Mesenchymal stem cell (in vitro differentiated cells and primary cell): ENCODE measurements at regions not wholly inside any gene's neighbourhood (a gene's known extent, or its start where the extent isn't known, plus 50 kb on each side); places are given as distances from the start of the nearest gene placed in this dataset.

Source experiments
- DNase-seq: peaks from one replicate; pipeline ENCODE4 v3.0.0-alpha.2; 2013
- H2AFZ ChIP-seq: one replicate; pipeline ENCODE4 v1.6.1; 2013; ENCODE audit warnings: low read depth, mild to moderate bottlenecking, control low read depth, inconsistent platforms, low read length, moderate library complexity
- H2AK5ac ChIP-seq: 2 replicates; pipeline ENCODE4 v1.6.1; 2013; ENCODE audit warnings: low read length, moderate library complexity, mild to moderate bottlenecking, inconsistent platforms; ENCODE audit not compliant: severe bottlenecking
- H2BK120ac ChIP-seq: one replicate; pipeline ENCODE4 v1.6.1; 2013; ENCODE audit warnings: low read depth, mild to moderate bottlenecking, inconsistent platforms, low read length, moderate library complexity
- H2BK12ac ChIP-seq, 2 experiments: one replicate each; pipeline ENCODE4 v1.6.1; 2013; ENCODE audit warnings: inconsistent platforms in 2 of 2, low read length in 2 of 2, mild to moderate bottlenecking in 2 of 2, moderate library complexity in 2 of 2, control low read depth in 1 of 2
- H2BK15ac ChIP-seq: one replicate; pipeline ENCODE4 v1.6.1; 2013; ENCODE audit warnings: mild to moderate bottlenecking, low read depth, inconsistent platforms; ENCODE audit not compliant: poor library complexity, severe bottlenecking
- H2BK5ac ChIP-seq: 2 replicates; pipeline ENCODE4 v1.6.1; 2013; ENCODE audit warnings: low read depth, mild to moderate bottlenecking, low read length, control low read depth, inconsistent platforms; ENCODE audit not compliant: poor library complexity, severe bottlenecking
- H3K14ac ChIP-seq, 2 experiments: one replicate each; pipeline ENCODE4 v1.6.1; 2013; ENCODE audit warnings: inconsistent platforms in 2 of 2, low read length in 2 of 2, control low read depth in 1 of 2, mild to moderate bottlenecking in 1 of 2, moderate library complexity in 1 of 2
- H3K18ac ChIP-seq, 2 experiments: one replicate each; pipeline ENCODE4 v1.6.1; 2013; ENCODE audit warnings: inconsistent platforms in 2 of 2, low read length in 2 of 2, control low read depth in 1 of 2, low read depth in 1 of 2, mild to moderate bottlenecking in 1 of 2
- H3K23ac ChIP-seq, 2 experiments: one replicate each; pipeline ENCODE4 v1.6.1; 2013; ENCODE audit warnings: inconsistent platforms in 2 of 2, low read length in 2 of 2, mild to moderate bottlenecking in 2 of 2, moderate library complexity in 2 of 2, control low read depth in 1 of 2
- H3K27ac ChIP-seq: 2 replicates; pipeline ENCODE4 v1.5.1; 2013; ENCODE audit warnings: mild to moderate bottlenecking, moderate library complexity, low read length, control low read depth, inconsistent platforms; ENCODE audit not compliant: poor library complexity, severe bottlenecking
- H3K27me3 ChIP-seq, 2 experiments: 2 replicates each; pipeline versions ENCODE4 v1.6.1 to v1.7.0; 2013; ENCODE audit warnings: low read length in 2 of 2, mild to moderate bottlenecking in 2 of 2, moderate library complexity in 2 of 2, control low read depth in 1 of 2, inconsistent platforms in 1 of 2; ENCODE audit not compliant: control insufficient read depth in 1 of 2, insufficient read depth in 1 of 2
- H3K36me3 ChIP-seq, 2 experiments: 2 replicates each; pipeline versions ENCODE4 v1.6.1 to v1.7.0; 2013; ENCODE audit warnings: low read length in 2 of 2, control low read depth in 1 of 2, inconsistent platforms in 1 of 2, low read depth in 1 of 2, mild to moderate bottlenecking in 1 of 2; ENCODE audit not compliant: insufficient read depth in 2 of 2, control insufficient read depth in 1 of 2
- H3K4ac ChIP-seq, 2 experiments: one replicate each; pipeline ENCODE4 v1.6.1; 2013; ENCODE audit warnings: inconsistent platforms in 2 of 2, low read length in 2 of 2, mild to moderate bottlenecking in 2 of 2, moderate library complexity in 2 of 2, control low read depth in 1 of 2, low read depth in 1 of 2
- H3K4me1 ChIP-seq: 2 replicates; pipeline ENCODE4 v1.6.1; 2013; ENCODE audit warnings: low read depth, low read length, control low read depth; ENCODE audit not compliant: control insufficient read depth, insufficient read depth
- H3K4me2 ChIP-seq: 2 replicates; pipeline ENCODE4 v1.6.1; 2013; ENCODE audit warnings: low read length, mild to moderate bottlenecking, inconsistent platforms; ENCODE audit not compliant: poor library complexity, severe bottlenecking
- H3K4me3 ChIP-seq, 2 experiments: 2 replicates each; pipeline versions ENCODE4 v1.5.1 to v1.7.0; 2013; ENCODE audit warnings: low read length in 2 of 2, mild to moderate bottlenecking in 2 of 2, control low read depth in 1 of 2, low read depth in 1 of 2; ENCODE audit not compliant: insufficient read depth in 1 of 2
- H3K79me1 ChIP-seq: replicated peaks from 2 replicates; pipeline ENCODE4 v1.6.1; 2013; ENCODE audit warnings: mild to moderate bottlenecking, control low read depth, low read length, inconsistent platforms; ENCODE audit not compliant: poor library complexity, severe bottlenecking
- H3K9ac ChIP-seq: 2 replicates; pipeline ENCODE4 v1.7.0; 2013; ENCODE audit warnings: mild to moderate bottlenecking, low read length, moderate library complexity
- H3K9me3 ChIP-seq: 2 replicates; pipeline ENCODE4 v1.7.0; 2013; ENCODE audit warnings: mild to moderate bottlenecking, low read length; ENCODE audit not compliant: control insufficient read depth
- H4K8ac ChIP-seq: one replicate; pipeline ENCODE4 v1.6.1; 2013; ENCODE audit warnings: inconsistent platforms, mild to moderate bottlenecking, low read length, moderate library complexity
- H4K91ac ChIP-seq: one replicate; pipeline ENCODE4 v1.6.1; 2013; ENCODE audit warnings: mild to moderate bottlenecking, low read length, inconsistent platforms
- WGBS: methylation state at CpG from one replicate; pipeline ENCODE4 v1.1.7; 2013; ENCODE audit warnings: mixed read lengths; 5-methylcytosine and 5-hydroxymethylcytosine counted together

DNA sequence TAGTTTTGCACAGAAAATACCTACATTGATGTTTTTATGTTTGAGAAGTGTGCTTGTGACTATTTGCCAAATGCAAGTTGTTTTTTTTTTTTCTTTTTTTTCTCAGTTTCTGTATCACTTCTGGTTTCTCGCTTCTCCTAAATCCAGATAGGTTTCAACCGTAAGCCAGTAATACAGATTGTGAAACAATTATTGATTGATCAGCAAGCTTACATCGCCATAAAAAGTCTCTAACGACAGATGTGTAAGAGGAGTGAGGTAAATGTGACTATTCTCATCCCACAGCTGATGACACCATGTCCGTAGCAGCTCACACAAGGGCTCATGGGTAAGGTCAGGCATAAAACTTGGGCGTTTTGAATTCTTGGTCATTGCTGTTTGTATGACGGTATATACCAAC, 202.8 kb upstream of the AKR1E2 start:
- no peak overlapping the region for H3K23ac ChIP-seq
- no peaks in the 10 kb centered on the region for H3K4me1 ChIP-seq
- DNase-seq = no peak
- H4K91ac ChIP-seq = no peak overlapping the region
- H2BK5ac ChIP-seq = no peak overlapping the region
- H4K8ac ChIP-seq = no peak overlapping the region
- H2BK15ac ChIP-seq = no peak overlapping the region
- no peak overlapping the region for H2AFZ ChIP-seq
- H3K79me1 ChIP-seq = no peaks in the 10 kb centered on the region
- WGBS = 87% methylated on average over 5 of the region's 7 CpGs
- H2BK120ac ChIP-seq = no peak overlapping the region
- no peak overlapping the region for H3K18ac ChIP-seq
- H3K27me3 ChIP-seq = no peaks in the 10 kb centered on the region
- no peak overlapping the region for H2AK5ac ChIP-seq
- no peak overlapping the region for H3K4ac ChIP-seq
- no peak overlapping the region for H3K14ac ChIP-seq
- H3K4me2 ChIP-seq = no peak overlapping the region
- no peak overlapping the region for H3K9ac ChIP-seq
- peaks cover 13% of the 10 kb centered on the region for H3K9me3 ChIP-seq
- no peak overlapping the region for H3K4me3 ChIP-seq
- no peak overlapping the region for H3K27ac ChIP-seq
- no peaks in the 10 kb centered on the region for H3K36me3 ChIP-seq
- H2BK12ac ChIP-seq = no peak overlapping the region

DNA sequence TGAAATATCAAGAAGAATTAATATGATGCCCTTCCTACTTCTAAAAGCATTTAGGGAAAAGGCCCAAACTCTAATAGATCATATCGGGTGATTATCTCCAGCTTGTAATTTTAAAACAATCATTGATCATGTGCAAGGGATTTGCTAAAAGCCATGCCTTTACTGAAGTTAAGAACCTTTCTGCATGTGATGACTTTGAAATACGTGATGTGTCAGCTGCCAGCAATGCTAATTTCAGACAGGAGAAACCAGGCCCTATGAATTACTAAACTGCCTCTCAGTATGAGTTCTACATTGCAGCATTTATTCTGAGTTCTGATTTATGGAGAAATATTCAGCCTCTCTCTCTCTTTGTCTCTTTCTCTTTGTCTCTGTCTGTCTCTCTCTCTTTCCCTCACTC, 203.6 kb upstream of the AKR1E2 start:
- no peak overlapping the region for H2AK5ac ChIP-seq
- H3K36me3 ChIP-seq = no peaks in the 10 kb centered on the region
- H4K8ac ChIP-seq = no peak overlapping the region
- no peak overlapping the region for H3K4me3 ChIP-seq
- 90% methylated on average over 2 of the region's 2 CpGs for WGBS
- H2BK15ac ChIP-seq = no peak overlapping the region
- no peak overlapping the region for H2BK5ac ChIP-seq
- H3K4me2 ChIP-seq = no peak overlapping the region
- peaks cover 6% of the 10 kb centered on the region for H3K9me3 ChIP-seq
- H3K4ac ChIP-seq = no peak overlapping the region
- no peaks in the 10 kb centered on the region for H3K4me1 ChIP-seq
- no peak overlapping the region for H3K27ac ChIP-seq
- no peak for DNase-seq
- no peaks in the 10 kb centered on the region for H3K27me3 ChIP-seq
- H2BK120ac ChIP-seq = no peak overlapping the region
- H3K23ac ChIP-seq = no peak overlapping the region
- H2BK12ac ChIP-seq = no peak overlapping the region
- H4K91ac ChIP-seq = no peak overlapping the region
- H3K9ac ChIP-seq = no peak overlapping the region
- no peak overlapping the region for H3K14ac ChIP-seq
- no peak overlapping the region for H3K18ac ChIP-seq
- no peaks in the 10 kb centered on the region for H3K79me1 ChIP-seq
- no peak overlapping the region for H2AFZ ChIP-seq

DNA sequence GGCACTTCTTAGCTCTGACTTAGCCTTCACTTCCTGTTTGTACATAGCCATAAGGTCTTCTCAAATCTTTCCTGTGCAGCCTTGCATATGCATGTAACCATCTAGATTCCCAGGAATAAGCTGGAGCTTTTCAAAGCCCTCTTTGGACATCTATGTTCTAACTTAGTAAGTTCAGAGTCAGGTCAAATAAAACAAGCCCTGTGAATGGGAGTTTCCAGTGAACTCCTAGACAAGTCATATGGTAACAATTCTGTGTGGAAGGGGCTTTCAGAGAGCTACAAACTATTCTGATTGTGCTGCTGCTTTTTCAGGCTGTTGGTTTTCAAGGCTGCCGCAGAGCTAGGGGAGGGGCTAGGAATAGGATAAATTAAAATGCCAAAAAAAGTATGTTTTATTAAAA, 208.4 kb upstream of the AKR1E2 start:
- no peak overlapping the region for H2AFZ ChIP-seq
- no peak overlapping the region for H3K4me3 ChIP-seq
- H3K27me3 ChIP-seq = no peaks in the 10 kb centered on the region
- no peak overlapping the region for H3K4me2 ChIP-seq
- no peak overlapping the region for H3K18ac ChIP-seq
- H3K9me3 ChIP-seq = peaks cover 14% of the 10 kb centered on the region
- H2BK120ac ChIP-seq = no peak overlapping the region
- no peak overlapping the region for H3K14ac ChIP-seq
- no peak overlapping the region for H3K23ac ChIP-seq
- WGBS = no CpG with 5 or more reads among the region's 1 CpG
- no peak overlapping the region for H3K4ac ChIP-seq
- H3K27ac ChIP-seq = no peak overlapping the region
- no peak overlapping the region for H2BK12ac ChIP-seq
- H4K8ac ChIP-seq = no peak overlapping the region
- H3K9ac ChIP-seq = no peak overlapping the region
- no peaks in the 10 kb centered on the region for H3K79me1 ChIP-seq
- H2BK5ac ChIP-seq = no peak overlapping the region
- no peak for DNase-seq
- H2AK5ac ChIP-seq = no peak overlapping the region
- no peaks in the 10 kb centered on the region for H3K4me1 ChIP-seq
- no peak overlapping the region for H4K91ac ChIP-seq
- H2BK15ac ChIP-seq = no peak overlapping the region
- no peaks in the 10 kb centered on the region for H3K36me3 ChIP-seq

DNA sequence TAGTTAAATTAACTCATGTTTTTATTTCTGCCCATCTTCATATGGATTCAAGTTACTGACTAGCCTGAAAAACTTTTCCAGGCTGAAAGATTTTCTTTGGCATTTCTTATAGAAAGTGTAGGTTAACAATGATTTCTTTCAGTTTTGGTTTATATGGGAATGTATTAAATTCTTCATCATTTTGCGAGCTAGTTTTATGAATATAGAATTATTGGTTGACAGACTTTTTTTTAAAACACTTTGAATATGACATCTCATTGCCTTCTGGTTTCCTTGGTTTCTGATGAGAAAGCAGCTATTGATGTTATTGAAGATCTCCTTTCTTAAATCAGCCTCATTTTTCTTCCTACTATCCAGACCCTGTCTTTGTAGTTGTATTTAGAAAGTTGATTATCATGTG, 211.0 kb upstream of the AKR1E2 start:
- H2BK15ac ChIP-seq = no peak overlapping the region
- WGBS = no CpG with 5 or more reads among the region's 1 CpG

More for the DNA sequence above, 211.0 kb upstream of the AKR1E2 start:
- H3K36me3 ChIP-seq = no peaks in the 10 kb centered on the region
- no peaks in the 10 kb centered on the region for H3K79me1 ChIP-seq
- no peak overlapping the region for H3K4me3 ChIP-seq
- no peak overlapping the region for H4K8ac ChIP-seq
- H2BK5ac ChIP-seq = no peak overlapping the region
- H3K4ac ChIP-seq = no peak overlapping the region
- H3K14ac ChIP-seq = no peak overlapping the region
- no peak for DNase-seq
- H3K9ac ChIP-seq = no peak overlapping the region
- no peak overlapping the region for H4K91ac ChIP-seq
- H3K27ac ChIP-seq = no peak overlapping the region
- H2AK5ac ChIP-seq = no peak overlapping the region
- no peak overlapping the region for H2BK120ac ChIP-seq
- no peaks in the 10 kb centered on the region for H3K4me1 ChIP-seq
- peaks cover 14% of the 10 kb centered on the region for H3K9me3 ChIP-seq
- H3K23ac ChIP-seq = no peak overlapping the region
- no peaks in the 10 kb centered on the region for H3K27me3 ChIP-seq
- no peak overlapping the region for H2AFZ ChIP-seq
- no peak overlapping the region for H2BK12ac ChIP-seq
- H3K18ac ChIP-seq = no peak overlapping the region
- H3K4me2 ChIP-seq = no peak overlapping the region
